WTC11 (cell line): ENCODE measurements at regions not wholly inside any gene's neighbourhood (a gene's known extent, or its start where the extent isn't known, plus 50 kb on each side); places are given as distances from the start of the nearest gene placed in this dataset.

ENCODE experiments used
- ATAC-seq: fragments of 200-7000 bp; cut with Tn5 transposase; 2 replicates; pipeline ENCODE4 v1.10.0; 2021; ENCODE audit warnings: mild to moderate bottlenecking, moderate library complexity
- CTCF ChIA-PET: fragments of 300-600 bp; sonication (Branson Sonifier 250); formaldehyde crosslinking; loops from one replicate; lab custom pipeline; 2021; ENCODE audit warnings: antibody characterized with exemption; lab: Charles Lee
- POLR2A ChIA-PET: fragments of 350-600 bp; sonication (Branson Sonifier 250); formaldehyde crosslinking; loops from one replicate; lab custom pipeline; 2021; ENCODE audit warnings: antibody characterized with exemption; lab: Charles Lee
- DNase-seq: peaks from one replicate; pipeline ENCODE4 v3.0.0; 2021; ENCODE audit warnings: low spot score
- H3K27ac Mint-ChIP-seq: 2 replicates; pipeline ENCODE4 v1.8.0; 2021; ENCODE audit warnings: mixed read lengths
- H3K27me3 Mint-ChIP-seq: 2 replicates; pipeline ENCODE4 v1.8.0; 2021; ENCODE audit warnings: low read depth, mild to moderate bottlenecking, moderate library complexity, mixed read lengths
- H3K36me3 Mint-ChIP-seq: 2 replicates; pipeline ENCODE4 v1.8.0; 2021; ENCODE audit warnings: mixed read lengths
- H3K4me1 Mint-ChIP-seq: 2 replicates; pipeline ENCODE4 v1.8.0; 2022; ENCODE audit warnings: mixed read lengths
- H3K4me3 Mint-ChIP-seq: 2 replicates; pipeline ENCODE4 v1.8.0; 2021; ENCODE audit warnings: mild to moderate bottlenecking, moderate library complexity, mixed read lengths
- H3K9me3 Mint-ChIP-seq: 2 replicates; pipeline ENCODE4 v1.8.0; 2021; ENCODE audit warnings: mixed read lengths
- AR ChIP-seq: fragments of 250-450 bp; sonication (Bioruptor Pico); IDR thresholded peaks from 2 replicates; pipeline ENCODE4 v1.9.0; 2021; ENCODE audit warnings: mild to moderate bottlenecking
- ATF2 ChIP-seq: sonication (generic); formaldehyde crosslinking; IDR thresholded peaks from 2 replicates; pipeline ENCODE4 v1.8.1; 2022; ENCODE audit warnings: low read depth, missing genetic modification reagents, borderline replicate concordance
- ATF6 ChIP-seq: sonication (generic); formaldehyde crosslinking; IDR thresholded peaks from 2 replicates; pipeline ENCODE4 v1.8.1; 2023; ENCODE audit warnings: mild to moderate bottlenecking, missing genetic modification reagents
- CBFB ChIP-seq: sonication (generic); formaldehyde crosslinking; IDR thresholded peaks from 2 replicates; pipeline ENCODE4 v1.8.1; 2022; ENCODE audit warnings: mild to moderate bottlenecking, low read depth, missing genetic modification reagents
- E2F4 ChIP-seq: sonication (generic); formaldehyde crosslinking; IDR thresholded peaks from 2 replicates; pipeline ENCODE4 v1.8.1; 2022; ENCODE audit warnings: low read depth, mild to moderate bottlenecking, moderate library complexity, missing genetic modification reagents, borderline replicate concordance
- E2F5 ChIP-seq: sonication (generic); formaldehyde crosslinking; IDR thresholded peaks from 2 replicates; pipeline ENCODE4 v1.8.1; 2022; ENCODE audit warnings: mild to moderate bottlenecking, moderate library complexity, missing genetic modification reagents
- EMX1 ChIP-seq: fragments of 250-450 bp; sonication (Bioruptor Pico); IDR thresholded peaks from 2 replicates; pipeline ENCODE4 v1.8.0; 2021; ENCODE audit warnings: mild to moderate bottlenecking
- FOXK1 ChIP-seq: sonication (generic); formaldehyde crosslinking; IDR thresholded peaks from 2 replicates; pipeline ENCODE4 v1.8.0; 2022; ENCODE audit warnings: mild to moderate bottlenecking, moderate library complexity, missing genetic modification reagents
- FOXP1 ChIP-seq: sonication (generic); formaldehyde crosslinking; IDR thresholded peaks from 2 replicates; pipeline ENCODE4 v1.8.0; 2022; ENCODE audit warnings: missing genetic modification reagents, mild to moderate bottlenecking, moderate library complexity, borderline replicate concordance
- GABPB1 ChIP-seq: sonication (generic); formaldehyde crosslinking; IDR thresholded peaks from 2 replicates; pipeline ENCODE4 v1.8.1; 2023; ENCODE audit warnings: mild to moderate bottlenecking, missing genetic modification reagents
- GTF2I ChIP-seq: fragments of 250-450 bp; sonication (Bioruptor Pico); conservative IDR thresholded peaks from 2 replicates; pipeline ENCODE4 v1.4.0; 2021; ENCODE audit warnings: mild to moderate bottlenecking
- HMGA2 ChIP-seq: fragments of 250-450 bp; sonication (Bioruptor Pico); IDR thresholded peaks from 2 replicates; pipeline ENCODE4 v1.4.0; 2021; ENCODE audit warnings: mild to moderate bottlenecking, moderate library complexity
- KAT7 ChIP-seq: sonication (generic); formaldehyde crosslinking; IDR thresholded peaks from 2 replicates; pipeline ENCODE4 v1.8.1; 2023; ENCODE audit warnings: missing genetic modification reagents, mild to moderate bottlenecking, borderline replicate concordance
- MAX ChIP-seq: sonication (generic); formaldehyde crosslinking; IDR thresholded peaks from 2 replicates; pipeline ENCODE4 v1.8.0; 2022; ENCODE audit warnings: mild to moderate bottlenecking, missing genetic modification reagents
- MLX ChIP-seq: sonication (generic); formaldehyde crosslinking; IDR thresholded peaks from 2 replicates; pipeline ENCODE4 v1.8.1; 2023; ENCODE audit warnings: mild to moderate bottlenecking, missing genetic modification reagents, moderate library complexity
- MXD4 ChIP-seq: fragments of 250-450 bp; sonication (Bioruptor Pico); IDR thresholded peaks from 2 replicates; pipeline ENCODE4 v1.8.0; 2021; ENCODE audit warnings: mild to moderate bottlenecking, moderate library complexity, borderline replicate concordance
- NFE2L1 ChIP-seq: sonication (generic); formaldehyde crosslinking; IDR thresholded peaks from 2 replicates; pipeline ENCODE4 v1.8.1; 2023; ENCODE audit warnings: missing genetic modification reagents
- PREB ChIP-seq: sonication (generic); formaldehyde crosslinking; IDR thresholded peaks from 2 replicates; pipeline ENCODE4 v1.8.1; 2022; ENCODE audit warnings: mild to moderate bottlenecking, missing genetic modification reagents, moderate library complexity, borderline replicate concordance
- RELA ChIP-seq: sonication (generic); formaldehyde crosslinking; IDR thresholded peaks from 2 replicates; pipeline ENCODE4 v1.8.1; 2022; ENCODE audit warnings: missing genetic modification reagents, mild to moderate bottlenecking, borderline replicate concordance
- RORB ChIP-seq: fragments of 250-450 bp; sonication (Bioruptor Pico); IDR thresholded peaks from 2 replicates; pipeline ENCODE4 v1.9.0; 2021; ENCODE audit warnings: mild to moderate bottlenecking
- SMAD4 ChIP-seq: sonication (generic); formaldehyde crosslinking; IDR thresholded peaks from 2 replicates; pipeline ENCODE4 v1.8.0; 2022; ENCODE audit warnings: mild to moderate bottlenecking, missing genetic modification reagents
- ZNF263 ChIP-seq: sonication (generic); formaldehyde crosslinking; IDR thresholded peaks from 2 replicates; pipeline ENCODE4 v1.8.1; 2022; ENCODE audit warnings: low read depth, mild to moderate bottlenecking, moderate library complexity, missing genetic modification reagents
- ZNF423 ChIP-seq: fragments of 250-450 bp; sonication (Bioruptor Pico); IDR thresholded peaks from 2 replicates; pipeline ENCODE4 v2.1.2; 2022; ENCODE audit warnings: mild to moderate bottlenecking, moderate library complexity
- ZNF671 ChIP-seq: fragments of 250-450 bp; sonication (Bioruptor Pico); IDR thresholded peaks from 2 replicates; pipeline ENCODE4 v1.8.0; 2021; ENCODE audit warnings: mild to moderate bottlenecking

GRCh38 chr20:40943591-40943990, 85.0 kb upstream of the TOP1 start:
- H3K27ac Mint-ChIP-seq = no peak overlapping the region
- DNase-seq (no peak), ATAC-seq (peak; percentile 55)
- CTCF ChIA-PET = interaction anchor here (0.5 to 2.6 kb wide), 6 partner anchors 20 to 1599 kb away, joined by 3 to 11 read pairs (median 6); no protein-coding TSS in a partner anchor
- no peak overlapping the region for H3K4me3 Mint-ChIP-seq
- no peaks in the 10 kb centered on the region for H3K36me3 Mint-ChIP-seq
- peaks cover 26% of the 10 kb centered on the region for H3K4me1 Mint-ChIP-seq
- peaks cover 6% of the 10 kb centered on the region for H3K27me3 Mint-ChIP-seq
- TF ChIP-seq ZNF423 (CRISPR knock-in tag) (no peak), AR (no peak), KAT7 (no peak), ZNF671 (CRISPR knock-in tag) (no peak), MLX (CRISPR knock-in tag) (no peak), ZNF263 (CRISPR knock-in tag) (no peak), RORB (CRISPR knock-in tag) (no peak), HMGA2 (no peak), GTF2I (CRISPR knock-in tag) (no peak), ATF2 (CRISPR knock-in tag) (no peak), EMX1 (CRISPR knock-in tag) (no peak), E2F5 (no peak), SMAD4 (CRISPR knock-in tag) (no peak), FOXP1 (CRISPR knock-in tag) (no peak), RELA (CRISPR knock-in tag) (no peak), ATF6 (CRISPR knock-in tag) (no peak), MAX (CRISPR knock-in tag) (no peak), CBFB (CRISPR knock-in tag) (no peak), FOXK1 (CRISPR knock-in tag) (no peak)
- H3K9me3 Mint-ChIP-seq = no peaks in the 10 kb centered on the region
- POLR2A ChIA-PET = interaction anchor here (0.6 kb wide), 1 partner anchor 1111 kb away, joined by 5 read pairs; no protein-coding TSS in a partner anchor

- peaks cover 26% of the 10 kb centered on the region for H3K4me1 Mint-ChIP-seq
- H3K4me3 Mint-ChIP-seq = no peak overlapping the region
- TF ChIP-seq E2F4 (CRISPR knock-in tag) = no peak
- TF ChIP-seq E2F5 = no peak
- no peak for TF ChIP-seq ZNF671 (CRISPR knock-in tag)
- no peak for TF ChIP-seq MXD4
- no peak for TF ChIP-seq GABPB1 (CRISPR knock-in tag)
- no peak for TF ChIP-seq NFE2L1
- TF ChIP-seq PREB (CRISPR knock-in tag) = no peak
- H3K27me3 Mint-ChIP-seq = peaks cover 6% of the 10 kb centered on the region
- H3K27ac Mint-ChIP-seq = no peak overlapping the region; the same call in 1 of the 2 replicates
- POLR2A ChIA-PET = no interaction called here
- H3K9me3 Mint-ChIP-seq = no peaks in the 10 kb centered on the region
- no peak for ATAC-seq
- no peaks in the 10 kb centered on the region for H3K36me3 Mint-ChIP-seq
- DNase-seq = no peak
- CTCF ChIA-PET = interaction anchor here (0.6 to 2.6 kb wide), 17 partner anchors 18 to 503 kb away, joined by 3 to 55 read pairs (median 8); partner anchors contain the start of gene MAFB
Observed at GRCh38 chr20:40945189-40945588, 83.4 kb upstream of the TOP1 start.
